IPS-NIHi11 (cell line): ENCODE measurements at regions not wholly inside any gene's neighbourhood (a gene's known extent, or its start where the extent isn't known, plus 50 kb on each side); places are given as distances from the start of the nearest gene placed in this dataset.

Source experiments
- DNase-seq: peaks from one replicate; pipeline ENCODE4 v3.0.0; 2012; ENCODE audit warnings: mixed read lengths, low spot score

- DNase-seq, result no peak
These were observed 645.2 kb upstream of the EPHA6 start for GRCh38 chr3:96169111-96169766.

- DNase-seq, result no peak
These were observed 641.5 kb upstream of the EPHA6 start for GRCh38 chr3:96172917-96173316.

- no peak for DNase-seq
These were observed 638.9 kb upstream of the EPHA6 start for GRCh38 chr3:96175500-96175899.

GRCh38 chr3:96182756-96183155 is 631.6 kb upstream of the EPHA6 start:
- no peak for DNase-seq

GRCh38 chr3:96183871-96184270 is 630.5 kb upstream of the EPHA6 start:
- DNase-seq, result no peak

- no peak for DNase-seq
These were observed 624.3 kb upstream of the EPHA6 start for GRCh38 chr3:96190024-96190616.

GRCh38 chr3:96192966-96193550 is 621.3 kb upstream of the EPHA6 start:
- no peak for DNase-seq

GRCh38 chr3:96200897-96201296 is 613.5 kb upstream of the EPHA6 start:
- no peak for DNase-seq

- no peak for DNase-seq
These were observed 612.9 kb upstream of the EPHA6 start for GRCh38 chr3:96201463-96201862.

GRCh38 chr3:96202181-96202580 is 612.2 kb upstream of the EPHA6 start:
- no peak for DNase-seq

GRCh38 chr3:96209699-96210098 is 604.7 kb upstream of the EPHA6 start:
- DNase-seq, result no peak

GRCh38 chr3:96213393-96213792 is 601.0 kb upstream of the EPHA6 start:
- no peak for DNase-seq

GRCh38 chr3:96214941-96215340 is 599.5 kb upstream of the EPHA6 start:
- no peak for DNase-seq

- DNase-seq, result no peak
These were observed 588.9 kb upstream of the EPHA6 start for GRCh38 chr3:96225494-96225893.

- DNase-seq, result no peak
These were observed 580.7 kb upstream of the EPHA6 start for GRCh38 chr3:96233679-96234078.

GRCh38 chr3:96236522-96236921 is 577.9 kb upstream of the EPHA6 start:
- DNase-seq, result no peak

- DNase-seq, result no peak
These were observed 555.1 kb upstream of the EPHA6 start for GRCh38 chr3:96259299-96259698.

- no peak for DNase-seq
These were observed 549.7 kb upstream of the EPHA6 start for GRCh38 chr3:96264701-96265100.

- DNase-seq, result no peak
These were observed 547.8 kb upstream of the EPHA6 start for GRCh38 chr3:96266395-96267190.

- DNase-seq, result no peak
These were observed 546.8 kb upstream of the EPHA6 start for GRCh38 chr3:96267577-96267976.

- DNase-seq, result no peak
These were observed 520.3 kb upstream of the EPHA6 start for GRCh38 chr3:96294143-96294542.

GRCh38 chr3:96300743-96301142 is 513.7 kb upstream of the EPHA6 start:
- no peak for DNase-seq

- DNase-seq, result no peak
These were observed 495.2 kb upstream of the EPHA6 start for GRCh38 chr3:96319166-96319565.
